ENCODE measurements at regions not wholly inside any gene's neighbourhood (a gene's known extent, or its start where the extent isn't known, plus 50 kb on each side); places are given as distances from the start of the nearest gene placed in this dataset.

GRCh38 chr2:34332813-34333212 lies 733.7 kb upstream of the FAM98A start:
- no peak overlapping the region for H3K4me3 ChIP-seq (replicated peaks; ENCODE audit: low read depth, low read length)
- H3K27me3 ChIP-seq (replicated peaks; ENCODE audit: control insufficient read depth, insufficient read depth, low read length): no peaks in the 10 kb centered on the region

DNA sequence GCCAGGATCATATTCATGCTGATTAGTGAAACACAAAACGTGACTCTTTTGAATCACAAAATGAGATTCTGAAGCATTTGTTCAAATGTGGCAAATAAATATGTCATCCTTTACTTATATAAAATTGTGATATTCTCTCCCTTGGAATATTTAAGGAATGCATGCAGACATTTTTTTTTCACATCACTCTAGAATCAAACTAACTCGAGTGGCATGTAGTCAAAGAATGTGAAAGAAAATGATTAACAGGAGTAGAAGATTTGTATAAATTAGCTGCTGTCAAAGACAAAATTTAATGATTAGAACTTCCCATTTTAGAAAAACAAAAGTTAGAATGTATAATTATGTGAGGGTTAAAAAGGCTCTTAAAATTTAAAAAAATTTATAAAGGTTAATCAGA lies 721.0 kb upstream of the FAM98A start:
- no peaks in the 10 kb centered on the region for H3K27me3 ChIP-seq (replicated peaks; ENCODE audit: control insufficient read depth, insufficient read depth, low read length)
- TF ChIP-seq, protein P1, sequence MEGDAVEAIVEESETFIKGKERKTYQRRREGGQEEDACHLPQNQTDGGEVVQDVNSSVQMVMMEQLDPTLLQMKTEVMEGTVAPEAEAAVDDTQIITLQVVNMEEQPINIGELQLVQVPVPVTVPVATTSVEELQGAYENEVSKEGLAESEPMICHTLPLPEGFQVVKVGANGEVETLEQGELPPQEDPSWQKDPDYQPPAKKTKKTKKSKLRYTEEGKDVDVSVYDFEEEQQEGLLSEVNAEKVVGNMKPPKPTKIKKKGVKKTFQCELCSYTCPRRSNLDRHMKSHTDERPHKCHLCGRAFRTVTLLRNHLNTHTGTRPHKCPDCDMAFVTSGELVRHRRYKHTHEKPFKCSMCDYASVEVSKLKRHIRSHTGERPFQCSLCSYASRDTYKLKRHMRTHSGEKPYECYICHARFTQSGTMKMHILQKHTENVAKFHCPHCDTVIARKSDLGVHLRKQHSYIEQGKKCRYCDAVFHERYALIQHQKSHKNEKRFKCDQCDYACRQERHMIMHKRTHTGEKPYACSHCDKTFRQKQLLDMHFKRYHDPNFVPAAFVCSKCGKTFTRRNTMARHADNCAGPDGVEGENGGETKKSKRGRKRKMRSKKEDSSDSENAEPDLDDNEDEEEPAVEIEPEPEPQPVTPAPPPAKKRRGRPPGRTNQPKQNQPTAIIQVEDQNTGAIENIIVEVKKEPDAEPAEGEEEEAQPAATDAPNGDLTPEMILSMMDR (IDR thresholded peaks at IDR 0.05; ENCODE audit: insufficient read depth, low read length, poor library complexity, severe bottlenecking): no peak
- no peak for DNase-seq (ENCODE audit: extremely low read depth, insufficient read length)
- H3K4me3 ChIP-seq (replicated peaks; ENCODE audit: low read depth, low read length): no peak overlapping the region
- H3K36me3 ChIP-seq (ENCODE audit: control insufficient read depth, insufficient read depth, low read length): no peaks in the 10 kb centered on the region

More at GRCh38 chr2:34332813-34333212, 733.7 kb upstream of the FAM98A start:
- TF ChIP-seq, protein P1 (IDR thresholded peaks at IDR 0.05; ENCODE audit: insufficient read depth, low read length, poor library complexity, severe bottlenecking): no peak
- no peak for DNase-seq (ENCODE audit: extremely low read depth, insufficient read length)
- no peaks in the 10 kb centered on the region for H3K36me3 ChIP-seq (ENCODE audit: control insufficient read depth, insufficient read depth, low read length)

- Histone ChIP-seq H3K27me3 (replicated peaks; ENCODE audit: control insufficient read depth, insufficient read depth, low read length) (no peaks in the 10 kb centered on the region), H3K4me3 (replicated peaks; ENCODE audit: low read depth, low read length) (no peak overlapping the region), H3K36me3 (ENCODE audit: control insufficient read depth, insufficient read depth, low read length) (no peaks in the 10 kb centered on the region)
- TF ChIP-seq, protein P1 (IDR thresholded peaks at IDR 0.05; ENCODE audit: insufficient read depth, low read length, poor library complexity, severe bottlenecking): no peak
- DNase-seq (ENCODE audit: extremely low read depth, insufficient read length): no peak
Observed at GRCh38 chr2:34317797-34318196, 718.7 kb upstream of the FAM98A start.

- TF ChIP-seq, protein P1 (IDR thresholded peaks at IDR 0.05; ENCODE audit: insufficient read depth, low read length, poor library complexity, severe bottlenecking): no peak
- Histone ChIP-seq H3K27me3 (replicated peaks; ENCODE audit: control insufficient read depth, insufficient read depth, low read length) (no peaks in the 10 kb centered on the region), H3K4me3 (replicated peaks; ENCODE audit: low read depth, low read length) (no peak overlapping the region), H3K36me3 (ENCODE audit: control insufficient read depth, insufficient read depth, low read length) (no peaks in the 10 kb centered on the region)
- DNase-seq (ENCODE audit: extremely low read depth, insufficient read length): no peak
Observed at GRCh38 chr2:34316788-34317187, 717.7 kb upstream of the FAM98A start.

GRCh38 chr2:34311816-34312215 lies 712.7 kb upstream of the FAM98A start:
- Histone ChIP-seq H3K27me3 (replicated peaks; ENCODE audit: control insufficient read depth, insufficient read depth, low read length) (no peaks in the 10 kb centered on the region), H3K36me3 (ENCODE audit: control insufficient read depth, insufficient read depth, low read length) (no peaks in the 10 kb centered on the region), H3K4me3 (replicated peaks; ENCODE audit: low read depth, low read length) (no peak overlapping the region)
- TF ChIP-seq, protein P1 (IDR thresholded peaks at IDR 0.05; ENCODE audit: insufficient read depth, low read length, poor library complexity, severe bottlenecking): no peak
- DNase-seq (ENCODE audit: extremely low read depth, insufficient read length): no peak

DNA sequence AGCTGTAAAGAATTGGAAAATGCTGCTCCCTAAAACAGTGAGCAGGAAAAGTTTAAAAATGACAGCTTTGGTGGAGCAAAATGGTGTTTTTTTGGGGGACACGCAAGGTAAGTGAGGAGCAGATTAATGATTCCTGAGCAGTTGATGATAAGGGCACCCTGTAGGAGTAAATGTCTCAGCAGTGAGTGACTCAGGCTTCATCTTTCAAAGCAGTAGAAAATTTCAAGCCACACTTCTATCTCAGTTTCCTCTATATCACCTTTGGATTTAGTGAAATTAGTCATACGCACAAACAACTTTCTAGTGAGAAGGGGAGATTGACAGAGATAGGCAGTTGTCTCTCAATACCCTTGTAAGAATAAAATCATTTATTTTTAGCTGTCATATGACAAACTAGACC lies 709.0 kb upstream of the FAM98A start:
- TF ChIP-seq, protein P1 (IDR thresholded peaks at IDR 0.05; ENCODE audit: insufficient read depth, low read length, poor library complexity, severe bottlenecking): no peak
- Histone ChIP-seq H3K27me3 (replicated peaks; ENCODE audit: control insufficient read depth, insufficient read depth, low read length) (no peaks in the 10 kb centered on the region), H3K36me3 (ENCODE audit: control insufficient read depth, insufficient read depth, low read length) (no peaks in the 10 kb centered on the region), H3K4me3 (replicated peaks; ENCODE audit: low read depth, low read length) (no peak overlapping the region)
- DNase-seq (ENCODE audit: extremely low read depth, insufficient read length): no peak

All from GM06990 (cell line).